ENCODE measurements at regions not wholly inside any gene's neighbourhood (a gene's known extent, or its start where the extent isn't known, plus 50 kb on each side); places are given as distances from the start of the nearest gene placed in this dataset.
"Not testable (repeated sequence)": the region's sequence is repeated elsewhere in the genome, so short reads cannot be mapped to it uniquely, and the experiment has no call there.

- DNase-seq = no peak
Measured at GRCh38 chr2:228956701-228957474, 314.2 kb downstream of the PID1 start.

GRCh38 chr2:228949831-228950230 is 321.3 kb downstream of the PID1 start:
- DNase-seq = no peak

- DNase-seq = no peak
Measured at GRCh38 chr2:228945710-228946109, 325.4 kb downstream of the PID1 start.

- no peak for DNase-seq
Measured at GRCh38 chr2:228942856-228943255, 328.2 kb downstream of the PID1 start.

- DNase-seq = no peak
Measured at GRCh38 chr2:228938629-228939028, 332.5 kb downstream of the PID1 start.

GRCh38 chr2:228927028-228928010 is 343.8 kb downstream of the PID1 start:
- no peak for DNase-seq

- DNase-seq = no peak
Measured at GRCh38 chr2:228919808-228920207, 351.3 kb downstream of the PID1 start.

GRCh38 chr2:228917220-228917619 is 353.9 kb downstream of the PID1 start:
- no peak for DNase-seq

GRCh38 chr2:228916416-228917090 is 354.5 kb downstream of the PID1 start:
- DNase-seq = no peak

- no peak for DNase-seq
Measured at GRCh38 chr2:228913176-228913575, 357.9 kb downstream of the PID1 start.

GRCh38 chr2:228910872-228911271 is 360.2 kb downstream of the PID1 start:
- not testable (repeated sequence) for DNase-seq

- DNase-seq = no peak
Measured at GRCh38 chr2:228902176-228902575, 368.9 kb downstream of the PID1 start.

- DNase-seq = no peak
Measured at GRCh38 chr2:228901531-228901930, 369.6 kb downstream of the PID1 start.

- DNase-seq = no peak
Measured at GRCh38 chr2:228878138-228878537, 392.9 kb downstream of the PID1 start.

- no peak for DNase-seq
Measured at GRCh38 chr2:228876276-228876675, 394.8 kb downstream of the PID1 start.

- DNase-seq = no peak
Measured at GRCh38 chr2:228875152-228875900, 395.8 kb downstream of the PID1 start.

- no peak for DNase-seq
Measured at GRCh38 chr2:228871012-228871411, 400.1 kb downstream of the PID1 start.

GRCh38 chr2:228869636-228870264 is 401.3 kb downstream of the PID1 start:
- DNase-seq = no peak

- DNase-seq = no peak
Measured at GRCh38 chr2:228867406-228867805, 403.7 kb downstream of the PID1 start.

- no peak for DNase-seq
Measured at GRCh38 chr2:228866781-228867180, 404.3 kb downstream of the PID1 start.

- no peak for DNase-seq
Measured at GRCh38 chr2:228866044-228866443, 405.0 kb downstream of the PID1 start.

GRCh38 chr2:228864131-228864530 is 407.0 kb downstream of the PID1 start:
- no peak for DNase-seq

Measured in SHP77 treated with DMSO at 0.1 percent for 48 hours (cell line).